GM18517 (cell line): ENCODE measurements at regions not wholly inside any gene's neighbourhood (a gene's known extent, or its start where the extent isn't known, plus 50 kb on each side); places are given as distances from the start of the nearest gene placed in this dataset.
"Not testable (repeated sequence)": the region's sequence is repeated elsewhere in the genome, so short reads cannot be mapped to it uniquely, and the experiment has no call there.

Experiments
- ATAC-seq: cut with Tn5 transposase; IDR thresholded peaks from one replicate; pipeline ENCODE4 v1.9.1; 2021; ENCODE audit warnings: mild to moderate bottlenecking, moderate library complexity; ENCODE audit not compliant: unreplicated experiment

GRCh38 chr2:139730197-139730596 is 950.0 kb upstream of the NXPH2 start:
- ATAC-seq = no peak

- ATAC-seq = no peak
Observed at GRCh38 chr2:139721411-139721995, 941.3 kb upstream of the NXPH2 start.

- ATAC-seq = no peak
Observed at GRCh38 chr2:139720056-139720455, 939.9 kb upstream of the NXPH2 start.

GRCh38 chr2:139704606-139705005 is 924.4 kb upstream of the NXPH2 start:
- no peak for ATAC-seq

- ATAC-seq = no peak
Observed at GRCh38 chr2:139694327-139694726, 914.1 kb upstream of the NXPH2 start.

- ATAC-seq = no peak
Observed at GRCh38 chr2:139686205-139686604, 906.0 kb upstream of the NXPH2 start.

- no peak for ATAC-seq
Observed at GRCh38 chr2:139685090-139685983, 905.1 kb upstream of the NXPH2 start.

GRCh38 chr2:139684286-139684860 is 904.2 kb upstream of the NXPH2 start:
- ATAC-seq = no peak

GRCh38 chr2:139674577-139674976 is 894.4 kb upstream of the NXPH2 start:
- ATAC-seq = no peak

GRCh38 chr2:139673447-139673846 is 893.3 kb upstream of the NXPH2 start:
- not testable (repeated sequence) for ATAC-seq

- no peak for ATAC-seq
Observed at GRCh38 chr2:139669675-139670074, 889.5 kb upstream of the NXPH2 start.

- no peak for ATAC-seq
Observed at GRCh38 chr2:139652385-139652784, 872.2 kb upstream of the NXPH2 start.

- ATAC-seq = no peak
Observed at GRCh38 chr2:139645617-139646016, 865.4 kb upstream of the NXPH2 start.

GRCh38 chr2:139643139-139643538 is 862.9 kb upstream of the NXPH2 start:
- ATAC-seq = no peak

GRCh38 chr2:139631966-139632365 is 851.8 kb upstream of the NXPH2 start:
- no peak for ATAC-seq

GRCh38 chr2:139628931-139629330 is 848.7 kb upstream of the NXPH2 start:
- ATAC-seq = no peak

- ATAC-seq = no peak
Observed at GRCh38 chr2:139626128-139626527, 845.9 kb upstream of the NXPH2 start.

GRCh38 chr2:139622691-139623090 is 842.5 kb upstream of the NXPH2 start:
- ATAC-seq = no peak

GRCh38 chr2:139617747-139618146 is 837.6 kb upstream of the NXPH2 start:
- ATAC-seq = no peak

GRCh38 chr2:139613264-139613663 is 833.1 kb upstream of the NXPH2 start:
- ATAC-seq = no peak

- ATAC-seq = no peak
Observed at GRCh38 chr2:139610512-139610911, 830.3 kb upstream of the NXPH2 start.

- ATAC-seq = no peak
Observed at GRCh38 chr2:139609109-139609508, 828.9 kb upstream of the NXPH2 start.
